Right renal pelvis (tissue), 4 donors: ENCODE measurements at regions not wholly inside any gene's neighbourhood (a gene's known extent, or its start where the extent isn't known, plus 50 kb on each side); places are given as distances from the start of the nearest gene placed in this dataset.

Source experiments
- DNase-seq, 4 donors: peaks; one replicate each; pipeline ENCODE4 v3.0.0-alpha.2; 2013; ENCODE audit warnings: low read depth in 4 of 4, low spot score in 3 of 4, missing footprints in 1 of 4

DNA sequence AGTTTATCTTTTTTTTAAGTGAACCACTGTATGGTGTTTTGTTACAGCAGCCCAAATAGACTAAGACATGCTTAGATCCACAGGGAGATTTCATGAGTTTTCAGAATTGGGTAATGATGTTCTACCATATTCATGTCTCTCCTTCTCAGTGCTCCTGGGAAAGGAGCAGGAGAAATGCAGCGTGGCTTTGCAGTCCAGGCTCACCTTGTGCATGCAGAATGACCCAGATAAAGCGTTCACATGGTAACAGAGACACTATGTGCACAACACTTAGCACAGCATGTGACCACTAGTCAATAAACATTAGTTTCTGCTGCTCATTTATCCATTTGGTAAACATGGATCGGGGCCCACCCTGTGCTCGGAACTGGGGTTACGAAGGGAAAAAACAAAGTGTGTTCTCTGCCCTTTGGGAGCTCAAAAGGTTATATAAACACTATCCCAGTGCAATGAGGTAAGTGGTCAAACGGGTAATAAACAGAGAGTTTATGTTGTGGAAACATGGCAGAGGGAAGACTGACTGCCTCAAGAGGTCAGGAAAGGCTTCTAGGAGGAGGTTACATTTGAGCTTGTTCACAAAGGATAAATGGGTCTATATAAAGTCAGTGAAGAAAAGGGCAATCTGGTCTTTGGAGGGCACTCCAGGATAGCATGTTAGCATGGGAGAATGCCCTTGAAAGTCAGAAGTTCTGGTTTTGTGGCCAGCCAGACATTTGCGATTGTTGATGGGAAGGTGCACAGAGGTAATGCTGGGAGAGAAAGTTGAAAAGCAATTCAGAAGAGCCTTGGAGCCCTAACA is 299.2 kb downstream of the TDRD15 start:
- DNase-seq = no peak

DNA sequence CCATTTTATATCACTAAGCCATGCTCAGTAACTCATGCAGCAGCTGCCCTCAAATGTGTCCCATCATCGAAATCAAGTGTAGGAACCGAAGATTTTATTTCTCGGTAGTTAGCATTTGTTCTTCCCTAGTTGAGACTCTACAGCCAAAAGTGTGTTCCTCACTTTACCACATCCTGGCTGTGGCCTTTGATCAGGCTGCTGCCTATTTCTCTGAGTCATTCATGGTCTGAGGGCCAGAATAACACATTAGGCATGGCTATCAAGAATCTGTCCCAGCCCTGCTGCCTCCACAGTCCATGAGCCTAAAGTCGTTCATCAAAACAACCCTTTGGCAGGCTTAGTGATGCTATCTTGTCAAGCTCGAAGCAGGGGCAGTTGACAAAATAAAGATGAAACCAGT is 300.1 kb downstream of the TDRD15 start:
- no peak for DNase-seq

DNA sequence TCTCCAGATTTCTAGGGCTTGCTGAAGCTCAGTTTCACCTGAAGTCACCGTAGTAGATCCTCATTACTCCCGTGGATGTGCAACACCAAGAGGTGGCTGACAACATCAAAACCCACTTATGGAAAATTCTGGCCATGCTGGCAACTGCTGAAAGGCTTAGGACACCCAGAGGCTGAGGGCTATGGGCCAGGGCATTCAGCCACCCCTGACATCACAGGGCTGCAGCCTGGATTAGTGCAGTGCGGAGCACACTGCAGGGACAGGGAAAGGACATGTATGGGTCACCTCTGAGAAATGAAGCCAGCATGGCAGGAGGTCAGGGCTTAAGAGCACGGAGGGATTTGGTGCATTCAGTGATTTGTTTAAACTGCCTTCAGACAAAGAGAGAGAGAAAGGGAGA is 300.6 kb downstream of the TDRD15 start:
- no peak for DNase-seq

DNA sequence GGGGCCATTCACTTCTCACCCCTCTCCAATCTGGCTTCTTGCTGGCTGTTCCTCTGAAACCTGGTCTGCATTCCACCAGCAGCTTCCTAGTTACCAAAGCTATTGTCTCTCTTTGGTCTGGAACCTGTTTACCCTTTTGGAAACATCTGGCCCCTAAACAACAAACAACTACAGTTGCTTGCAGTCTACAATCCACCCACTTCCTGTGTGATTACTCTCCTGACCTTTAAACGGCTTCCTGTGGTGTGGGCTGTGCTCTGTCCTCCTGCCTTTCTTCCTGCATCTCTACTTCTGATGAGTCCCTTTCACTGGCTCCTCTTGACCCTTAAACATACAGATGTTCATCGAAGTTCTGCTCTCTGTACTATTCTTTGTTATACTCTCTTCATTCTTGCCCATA is 303.8 kb downstream of the TDRD15 start:
- DNase-seq = no peak

DNA sequence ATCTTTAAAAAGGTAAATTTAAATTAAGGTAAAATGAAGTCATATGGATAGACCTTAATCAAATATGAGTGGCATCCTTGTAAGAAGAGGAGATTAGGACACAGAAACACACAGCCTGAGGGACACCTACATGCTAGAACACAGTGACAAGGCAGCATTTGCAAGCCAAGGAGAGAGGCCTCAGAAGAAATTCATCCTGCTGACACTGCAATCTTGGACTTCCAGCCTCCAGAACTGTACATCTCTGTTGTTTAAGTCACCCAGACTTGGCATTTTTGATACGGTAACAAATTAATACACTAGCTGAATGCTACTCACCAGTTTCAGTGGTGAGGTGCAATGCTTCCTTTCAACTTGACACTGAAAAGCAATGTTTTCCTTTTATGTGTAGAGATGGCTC is 305.0 kb downstream of the TDRD15 start:
- no peak for DNase-seq

DNA sequence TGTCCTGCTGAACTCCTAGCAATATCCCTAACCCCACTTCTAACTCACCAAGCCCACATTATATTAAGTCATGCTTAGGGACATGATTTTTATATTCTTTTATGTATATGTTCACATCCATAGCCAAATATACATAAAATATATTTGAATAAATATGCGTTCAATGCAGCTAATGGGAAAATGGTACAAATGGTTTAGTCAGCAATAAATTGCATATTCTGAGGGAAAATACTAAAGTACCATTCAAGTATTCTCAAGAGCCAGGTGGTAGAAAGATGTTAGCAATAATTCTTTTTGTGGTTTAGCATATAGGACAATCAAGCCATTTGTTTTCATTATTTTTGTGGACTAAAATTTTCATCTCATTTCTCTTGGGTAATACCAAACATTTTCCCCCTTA is 306.0 kb downstream of the TDRD15 start:
- DNase-seq = no peak

DNA sequence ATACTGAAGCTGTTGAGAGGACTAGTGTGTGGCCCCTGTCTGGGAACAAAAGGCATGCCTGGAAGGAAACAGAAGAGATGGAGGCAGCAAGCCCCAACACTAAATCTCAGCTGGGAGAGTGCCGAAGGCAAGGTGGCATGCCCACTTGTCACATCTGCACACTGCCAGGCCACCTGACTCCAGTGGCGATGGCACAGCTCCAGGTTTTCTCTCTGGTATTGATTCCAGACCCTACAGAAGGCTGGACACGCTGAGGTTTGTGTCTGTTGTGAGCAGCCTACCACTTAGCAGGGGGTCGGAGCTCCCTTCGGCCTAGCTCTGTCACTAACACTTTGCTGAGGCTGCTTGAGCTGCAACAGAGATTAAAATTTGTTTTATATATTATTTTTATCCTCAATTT is 307.3 kb downstream of the TDRD15 start:
- no peak for DNase-seq

DNA sequence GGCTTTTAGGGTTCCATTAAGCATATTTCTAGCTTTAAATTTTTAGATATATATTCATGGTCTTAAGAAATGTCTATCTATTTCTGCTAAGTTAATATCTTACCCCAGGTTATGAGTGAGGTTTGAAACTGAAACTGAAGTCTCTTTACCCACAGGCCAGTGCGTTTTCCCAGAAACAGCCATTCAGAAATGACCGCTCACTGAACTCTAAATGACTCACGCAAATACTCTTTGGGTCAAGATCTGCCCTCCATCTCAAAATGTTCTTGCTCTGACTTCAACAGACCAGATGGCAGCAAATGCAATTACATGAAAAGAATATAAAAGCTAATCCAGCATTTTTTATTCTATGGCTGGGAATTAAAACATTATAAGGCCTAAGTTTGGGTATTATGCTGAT is 315.2 kb downstream of the TDRD15 start:
- DNase-seq = peak in 3 of 4 donors; percentile 12 to 28 (median 15)

DNA sequence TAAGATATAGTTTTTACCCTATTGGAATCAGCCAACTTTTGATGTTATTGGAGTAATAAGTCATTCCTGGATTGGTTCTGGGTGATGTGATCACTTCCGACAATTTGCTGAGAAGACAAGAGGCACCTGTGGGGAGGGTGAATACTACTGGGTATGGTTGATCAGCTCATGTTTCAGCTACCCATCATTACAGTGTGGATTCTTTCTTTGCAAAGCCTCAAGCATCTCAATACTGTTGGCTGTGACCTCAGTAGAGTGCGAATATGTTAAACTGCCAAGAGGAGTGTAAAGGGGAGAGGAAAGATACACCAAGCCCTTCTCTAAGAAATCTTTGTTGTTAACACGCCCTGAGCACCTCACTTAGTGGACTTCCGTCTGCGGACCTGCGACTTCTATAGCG is 317.7 kb downstream of the TDRD15 start:
- no peak for DNase-seq

DNA sequence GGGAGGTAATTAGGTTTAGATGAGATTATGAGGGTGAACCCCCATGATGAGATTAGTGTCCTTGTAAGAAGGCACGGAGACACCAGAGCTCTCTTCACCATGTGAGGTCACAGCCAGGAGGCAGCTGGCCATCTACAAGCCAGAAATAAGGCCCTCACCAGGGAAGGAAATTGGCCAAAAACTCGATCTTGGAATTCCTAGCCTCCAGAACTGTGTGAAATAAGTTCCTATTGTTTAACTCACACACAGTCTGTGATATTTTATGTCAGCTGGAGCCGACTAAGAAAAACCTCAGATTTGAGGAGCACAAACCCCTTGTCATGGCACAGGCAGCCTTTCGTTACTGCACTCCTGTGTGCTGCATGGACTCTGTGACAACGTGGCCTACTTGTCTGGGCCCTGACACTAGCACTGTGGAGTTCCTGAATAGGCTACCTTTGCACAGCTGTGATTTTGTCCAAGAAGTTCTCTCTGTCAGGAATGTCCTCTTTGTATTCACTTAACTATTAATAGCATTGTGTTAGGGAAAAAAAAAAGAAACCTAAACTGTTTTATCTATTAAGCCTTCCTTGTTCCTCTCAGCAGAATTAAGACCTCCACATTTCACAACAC is 319.8 kb downstream of the TDRD15 start:
- no peak for DNase-seq

DNA sequence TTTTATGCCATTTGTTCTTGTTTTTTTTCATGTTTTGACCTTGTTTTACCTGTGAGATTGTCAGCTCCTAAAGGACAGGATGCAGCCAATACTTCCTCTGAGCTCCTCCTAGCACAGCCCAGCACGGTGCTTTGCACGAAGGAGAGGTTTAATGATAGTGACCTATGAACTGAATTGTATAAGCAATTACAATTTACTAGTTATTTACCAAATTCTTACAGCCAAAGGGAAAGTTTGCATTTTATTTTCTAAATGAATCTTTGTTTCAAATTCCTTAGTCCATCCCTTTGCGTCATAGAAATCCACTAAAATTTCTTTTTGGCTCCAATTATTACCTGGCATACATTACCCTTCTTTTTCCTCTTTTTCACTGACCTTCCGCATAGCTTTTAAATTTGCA is 326.1 kb downstream of the TDRD15 start:
- no peak for DNase-seq

DNA sequence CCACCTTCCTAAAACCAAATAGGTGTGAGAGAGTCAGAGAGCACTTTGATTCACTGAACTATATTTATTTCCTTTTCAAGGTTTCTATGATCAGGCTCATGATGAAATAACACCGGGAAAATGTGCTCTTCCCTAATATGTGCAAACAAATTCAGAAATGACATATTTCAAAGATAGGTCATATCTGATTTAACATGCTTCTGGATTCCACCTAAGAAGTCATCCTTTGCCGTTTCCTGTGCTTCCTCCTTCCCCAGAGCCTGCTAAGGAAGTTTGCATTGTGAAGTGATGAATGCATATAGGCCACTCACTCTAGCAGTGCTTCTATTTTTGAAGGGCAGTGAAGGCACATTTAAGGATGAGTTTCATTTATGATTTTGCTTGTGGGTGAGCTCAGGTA is 327.6 kb downstream of the TDRD15 start:
- DNase-seq = no peak

DNA sequence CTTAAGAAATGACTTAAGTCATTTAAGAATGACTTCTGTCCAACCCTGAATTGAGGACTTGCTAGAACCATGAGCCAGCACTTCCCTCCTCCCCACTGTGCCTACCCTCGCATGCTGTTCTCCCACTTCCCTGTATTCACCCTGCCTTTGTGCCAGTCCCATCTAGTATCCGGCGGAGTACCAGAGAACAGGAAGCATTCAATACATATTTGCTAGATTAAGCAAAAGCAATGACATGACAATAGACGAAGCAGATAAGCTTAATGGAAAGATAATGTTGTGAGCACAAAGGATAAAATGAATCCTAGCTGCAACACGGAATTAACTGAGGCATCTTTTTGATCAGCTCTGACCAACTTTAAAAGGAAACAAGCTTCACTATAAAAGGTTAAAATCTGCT is 328.5 kb downstream of the TDRD15 start:
- DNase-seq = no peak

DNA sequence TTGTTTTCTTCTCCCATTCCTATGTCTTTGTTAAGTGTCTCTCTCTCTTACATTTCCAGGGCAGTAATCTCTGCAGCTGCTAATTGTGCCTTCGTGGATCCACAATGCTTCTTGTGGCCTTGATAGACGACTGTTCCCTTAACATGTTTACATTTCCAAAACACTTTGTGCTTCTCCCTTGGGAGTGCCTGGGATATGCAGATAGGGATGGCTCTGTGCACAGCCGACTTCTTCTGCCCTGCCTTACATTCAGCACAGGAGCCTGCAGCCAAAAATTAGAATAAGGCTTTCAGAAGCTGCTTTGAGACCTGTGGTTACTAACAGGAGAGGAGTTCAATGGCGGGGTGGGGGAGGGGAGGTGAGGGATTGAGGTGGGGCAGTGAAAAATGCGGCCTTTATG is 328.9 kb downstream of the TDRD15 start:
- DNase-seq = no peak

DNA sequence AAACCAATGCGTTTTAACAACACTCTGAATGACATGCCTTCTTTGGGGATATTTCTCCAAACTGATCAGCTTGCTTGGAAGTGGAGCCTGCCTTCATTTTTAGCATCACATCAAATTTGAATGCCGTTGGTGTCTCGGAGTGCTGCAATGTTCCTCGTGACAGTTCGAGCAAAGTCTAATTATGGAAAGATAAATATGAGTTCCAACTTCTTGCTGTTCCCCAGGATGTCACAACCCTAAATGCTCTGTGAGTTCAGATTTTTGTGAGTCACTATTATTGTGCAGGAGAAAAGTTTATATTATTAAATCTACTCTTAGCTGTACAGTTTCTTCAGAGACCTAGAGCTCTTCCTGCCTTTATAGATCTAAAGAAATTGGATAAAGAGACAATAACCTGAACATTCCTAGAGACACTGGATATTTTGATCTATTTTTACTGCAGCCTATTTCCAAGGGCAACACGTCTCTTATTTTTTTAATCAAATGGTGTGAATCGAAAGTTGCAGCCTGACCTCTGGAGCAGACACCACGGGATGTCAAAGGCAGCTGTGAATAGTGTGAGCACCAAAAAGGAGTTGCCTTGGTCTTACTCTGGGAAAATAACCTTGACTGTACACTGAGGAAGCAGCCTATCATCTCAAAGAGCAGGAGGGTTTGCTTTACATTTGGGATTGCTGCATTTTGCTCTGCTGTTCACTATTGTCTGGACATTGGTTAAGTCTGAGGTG is 330.1 kb downstream of the TDRD15 start:
- no peak for DNase-seq

DNA sequence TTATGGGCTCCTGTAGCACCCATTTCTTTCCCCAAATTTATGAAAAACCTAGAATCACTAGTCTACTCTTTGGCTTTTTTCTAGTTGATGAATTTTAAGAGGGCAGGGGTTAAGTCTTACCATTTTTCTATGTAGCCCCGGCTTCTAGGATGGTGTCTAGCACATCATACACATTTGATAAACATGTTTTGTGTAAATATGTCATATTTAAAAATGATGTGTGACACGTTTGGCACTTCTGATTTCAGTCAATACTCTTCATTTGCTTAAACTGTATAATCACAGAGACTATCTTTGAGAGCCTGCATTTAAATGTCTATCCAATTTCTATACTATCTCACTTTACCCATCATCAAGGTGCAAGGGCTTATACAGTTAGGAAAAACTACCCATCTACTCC is 331.1 kb downstream of the TDRD15 start:
- no peak for DNase-seq

DNA sequence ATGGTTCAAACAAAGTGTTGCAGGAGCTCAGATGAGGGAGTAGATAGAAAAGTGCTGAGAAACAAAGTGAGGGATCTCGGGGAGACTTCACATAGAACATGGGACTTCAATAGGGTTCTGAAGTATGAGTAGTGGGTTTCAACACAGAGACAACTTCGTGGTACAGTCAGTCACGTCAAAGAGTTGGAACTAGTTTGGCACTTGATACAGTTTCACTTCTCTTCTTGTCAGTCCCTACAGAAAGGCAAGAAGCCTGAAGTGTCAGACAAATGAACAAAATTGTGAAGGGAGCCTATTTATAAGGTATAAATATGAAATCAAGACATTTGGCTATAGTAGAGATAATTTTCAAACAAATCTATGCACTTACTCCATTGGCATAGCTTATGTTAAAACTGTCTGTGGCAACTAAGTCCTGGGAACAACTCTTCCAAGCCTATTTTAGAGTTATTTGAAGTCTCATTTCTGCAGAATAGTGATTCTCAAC is 338.0 kb downstream of the TDRD15 start:
- DNase-seq = no peak

DNA sequence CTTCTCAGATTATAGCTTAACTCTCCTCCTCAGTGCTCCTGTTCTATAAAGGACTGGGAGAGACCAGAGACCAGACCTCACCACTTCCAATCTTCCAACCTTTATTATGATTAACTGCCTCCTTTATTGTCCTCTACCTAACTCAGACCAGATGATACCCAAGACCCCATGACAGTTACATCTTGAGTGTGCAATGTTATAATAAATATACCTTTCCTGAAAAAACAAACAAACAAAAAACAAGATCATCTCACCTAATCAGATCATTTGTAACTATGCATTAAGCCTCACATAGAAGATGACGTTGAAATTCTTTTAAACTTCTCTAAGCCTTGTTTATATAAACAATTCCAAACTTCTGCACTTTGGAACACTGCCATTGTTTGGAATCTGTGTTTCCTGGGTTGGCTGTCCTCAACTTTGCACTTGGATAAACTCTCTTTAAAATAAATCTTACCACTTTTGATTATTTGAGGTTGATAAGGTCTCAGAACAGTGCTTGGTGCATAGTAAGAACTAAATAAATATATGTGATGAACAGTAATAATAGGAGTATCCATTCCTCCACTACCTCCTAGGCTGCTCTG is 342.7 kb downstream of the TDRD15 start:
- peak in 2 of 4 donors; percentile 4 to 9 for DNase-seq

DNA sequence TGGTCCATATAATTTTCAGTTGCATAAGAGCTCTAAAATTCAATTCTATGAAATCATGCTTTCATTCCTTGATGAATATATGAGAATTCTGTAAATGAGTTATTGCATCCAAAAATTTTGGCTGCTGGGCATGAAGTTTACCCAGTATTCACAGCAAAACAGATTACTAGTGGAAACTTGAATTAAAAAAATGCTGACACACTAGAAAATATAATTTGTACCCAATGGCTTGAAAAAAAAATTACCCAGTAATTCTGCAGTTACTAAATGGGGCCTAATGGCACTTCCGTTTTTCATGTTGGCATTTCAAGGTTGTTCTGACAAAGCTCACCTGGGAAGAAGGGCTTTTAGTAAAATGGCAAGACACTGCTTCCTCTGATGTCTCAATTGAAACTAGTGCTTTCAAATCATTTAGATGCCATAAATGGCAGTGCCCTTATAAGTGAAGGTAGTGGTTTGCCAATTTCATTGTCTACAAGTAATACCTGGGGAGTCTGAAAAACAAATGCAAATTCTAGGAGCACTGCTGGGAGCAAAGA is 343.6 kb downstream of the TDRD15 start:
- no peak for DNase-seq

DNA sequence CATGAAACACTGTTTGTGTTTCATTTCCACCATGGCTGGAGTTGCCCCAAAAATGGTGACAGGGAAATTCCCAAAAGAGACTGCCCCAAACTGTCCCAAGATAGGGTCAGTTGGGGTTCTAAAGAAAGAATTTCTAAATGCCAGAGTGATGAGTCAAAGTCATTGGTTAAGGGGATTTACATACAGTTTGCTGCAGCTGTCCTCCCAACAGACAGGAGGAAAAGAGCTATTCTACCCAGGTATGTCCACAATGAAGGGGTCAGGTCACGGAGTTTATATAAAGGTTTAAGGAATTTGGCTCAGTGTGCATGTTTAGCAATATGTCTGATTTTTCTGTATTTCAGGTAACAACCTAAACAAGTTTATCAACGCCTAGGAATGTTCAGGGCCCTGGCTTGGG is 344.1 kb downstream of the TDRD15 start:
- no peak for DNase-seq

DNA sequence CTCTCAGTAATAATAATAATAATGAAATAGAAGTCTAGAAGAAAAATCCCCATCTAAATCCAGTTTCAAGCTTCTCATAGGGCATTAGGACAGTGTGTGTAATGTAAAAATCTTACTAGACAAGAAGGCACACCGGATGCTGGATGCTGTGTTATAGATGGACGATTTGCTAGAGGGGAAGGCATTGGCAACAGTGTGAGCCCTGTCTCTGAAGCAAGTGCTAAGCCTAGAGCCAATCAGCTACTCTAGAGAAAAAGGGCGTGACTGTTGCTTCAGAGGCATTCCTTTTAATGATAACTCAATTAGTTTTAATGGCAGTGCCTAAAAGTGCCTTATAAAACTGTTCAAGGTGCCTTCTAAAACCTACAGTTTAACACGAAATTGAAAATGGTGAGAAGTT is 344.9 kb downstream of the TDRD15 start:
- no peak for DNase-seq
